ENCODE measurements at regions not wholly inside any gene's neighbourhood (a gene's known extent, or its start where the extent isn't known, plus 50 kb on each side); places are given as distances from the start of the nearest gene placed in this dataset.
"Not testable (repeated sequence)": the region's sequence is repeated elsewhere in the genome, so short reads cannot be mapped to it uniquely, and the experiment has no call there.

GRCh38 chr9:101840694-101841188, 102.3 kb upstream of the GRIN3A start:
- Mint-ChIP-seq H3K4me3 (no peak overlapping the region), H3K9me3 (no peaks in the 10 kb centered on the region), H3K36me3 (no peaks in the 10 kb centered on the region), H3K27ac (no peak overlapping the region), H3K27me3 (peaks cover 5% of the 10 kb centered on the region), H3K4me1 (ENCODE audit: unreplicated experiment) (no peaks in the 10 kb centered on the region)
- DNase-seq (ENCODE audit: extremely low spot score, unreplicated experiment), result no peak
- TF ChIP-seq, protein P1, sequence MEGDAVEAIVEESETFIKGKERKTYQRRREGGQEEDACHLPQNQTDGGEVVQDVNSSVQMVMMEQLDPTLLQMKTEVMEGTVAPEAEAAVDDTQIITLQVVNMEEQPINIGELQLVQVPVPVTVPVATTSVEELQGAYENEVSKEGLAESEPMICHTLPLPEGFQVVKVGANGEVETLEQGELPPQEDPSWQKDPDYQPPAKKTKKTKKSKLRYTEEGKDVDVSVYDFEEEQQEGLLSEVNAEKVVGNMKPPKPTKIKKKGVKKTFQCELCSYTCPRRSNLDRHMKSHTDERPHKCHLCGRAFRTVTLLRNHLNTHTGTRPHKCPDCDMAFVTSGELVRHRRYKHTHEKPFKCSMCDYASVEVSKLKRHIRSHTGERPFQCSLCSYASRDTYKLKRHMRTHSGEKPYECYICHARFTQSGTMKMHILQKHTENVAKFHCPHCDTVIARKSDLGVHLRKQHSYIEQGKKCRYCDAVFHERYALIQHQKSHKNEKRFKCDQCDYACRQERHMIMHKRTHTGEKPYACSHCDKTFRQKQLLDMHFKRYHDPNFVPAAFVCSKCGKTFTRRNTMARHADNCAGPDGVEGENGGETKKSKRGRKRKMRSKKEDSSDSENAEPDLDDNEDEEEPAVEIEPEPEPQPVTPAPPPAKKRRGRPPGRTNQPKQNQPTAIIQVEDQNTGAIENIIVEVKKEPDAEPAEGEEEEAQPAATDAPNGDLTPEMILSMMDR (conservative IDR thresholded peaks at IDR 0.05), result no peak

GRCh38 chr9:101838988-101839387, 100.5 kb upstream of the GRIN3A start:
- not testable (repeated sequence) for DNase-seq (ENCODE audit: extremely low spot score, unreplicated experiment); H3K36me3 Mint-ChIP-seq; H3K27ac Mint-ChIP-seq; H3K4me1 Mint-ChIP-seq (ENCODE audit: unreplicated experiment); H3K9me3 Mint-ChIP-seq; H3K27me3 Mint-ChIP-seq; H3K4me3 Mint-ChIP-seq

- Mint-ChIP-seq H3K4me1 (ENCODE audit: unreplicated experiment) (no peaks in the 10 kb centered on the region), H3K4me3 (no peak overlapping the region), H3K27ac (no peak overlapping the region), H3K36me3 (no peaks in the 10 kb centered on the region), H3K27me3 (peaks cover 7% of the 10 kb centered on the region), H3K9me3 (no peaks in the 10 kb centered on the region)
- TF ChIP-seq, protein P1 (conservative IDR thresholded peaks at IDR 0.05), result no peak
- no peak for DNase-seq (ENCODE audit: extremely low spot score, unreplicated experiment)
Measured at GRCh38 chr9:101836021-101836420, 97.6 kb upstream of the GRIN3A start.

DNA sequence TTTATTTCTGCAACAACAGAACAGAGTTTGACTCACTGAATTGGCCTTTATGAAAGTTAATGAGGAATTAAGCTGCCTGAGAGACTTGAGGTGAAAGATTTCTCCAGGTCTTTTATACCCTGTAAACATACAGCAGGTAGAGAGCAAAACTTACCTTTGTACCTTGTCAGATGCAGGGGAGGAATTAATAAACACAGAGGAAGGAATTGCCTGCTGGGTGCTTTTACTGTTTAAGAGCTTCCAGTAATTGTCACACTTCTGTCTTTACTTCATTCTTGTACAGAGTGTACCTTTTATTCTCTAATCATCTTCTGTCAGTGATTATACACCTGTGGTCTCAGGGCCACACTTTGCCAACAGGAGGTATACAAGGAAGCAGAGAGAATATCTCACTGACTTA, 94.0 kb upstream of the GRIN3A start:
- TF ChIP-seq, protein P1 (conservative IDR thresholded peaks at IDR 0.05), result no peak
- Mint-ChIP-seq H3K4me3 (no peak overlapping the region), H3K4me1 (ENCODE audit: unreplicated experiment) (no peaks in the 10 kb centered on the region), H3K36me3 (no peaks in the 10 kb centered on the region), H3K27me3 (peaks cover 7% of the 10 kb centered on the region), H3K27ac (no peak overlapping the region), H3K9me3 (no peaks in the 10 kb centered on the region)
- no peak for DNase-seq (ENCODE audit: extremely low spot score, unreplicated experiment)

GRCh38 chr9:101821450-101821849, 83.0 kb upstream of the GRIN3A start:
- not testable (repeated sequence) for H3K4me1 Mint-ChIP-seq (ENCODE audit: unreplicated experiment); DNase-seq (ENCODE audit: extremely low spot score, unreplicated experiment); H3K27ac Mint-ChIP-seq; H3K9me3 Mint-ChIP-seq; H3K4me3 Mint-ChIP-seq; H3K27me3 Mint-ChIP-seq; H3K36me3 Mint-ChIP-seq

DNA sequence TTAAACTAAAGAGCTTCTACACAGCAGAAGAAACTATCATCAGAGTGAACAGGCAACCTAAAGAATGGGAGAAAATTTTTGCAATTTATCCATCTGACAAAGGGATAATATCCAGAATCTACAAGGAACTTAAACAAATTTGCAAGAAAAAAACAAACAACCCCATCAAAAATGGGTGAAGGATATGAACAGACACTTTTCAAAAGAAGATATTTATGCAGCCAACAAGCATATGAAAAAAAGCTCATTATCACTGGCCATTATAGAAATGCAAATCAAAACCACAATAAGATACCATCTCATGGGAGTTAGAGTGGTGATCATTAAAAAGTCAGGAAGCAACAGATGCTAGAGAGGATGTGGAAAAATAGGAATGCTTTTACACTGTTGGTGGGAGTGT, 82.5 kb upstream of the GRIN3A start:
- not testable (repeated sequence) for H3K27me3 Mint-ChIP-seq; DNase-seq (ENCODE audit: extremely low spot score, unreplicated experiment); H3K36me3 Mint-ChIP-seq; H3K9me3 Mint-ChIP-seq; H3K4me3 Mint-ChIP-seq; H3K4me1 Mint-ChIP-seq (ENCODE audit: unreplicated experiment); H3K27ac Mint-ChIP-seq

DNA sequence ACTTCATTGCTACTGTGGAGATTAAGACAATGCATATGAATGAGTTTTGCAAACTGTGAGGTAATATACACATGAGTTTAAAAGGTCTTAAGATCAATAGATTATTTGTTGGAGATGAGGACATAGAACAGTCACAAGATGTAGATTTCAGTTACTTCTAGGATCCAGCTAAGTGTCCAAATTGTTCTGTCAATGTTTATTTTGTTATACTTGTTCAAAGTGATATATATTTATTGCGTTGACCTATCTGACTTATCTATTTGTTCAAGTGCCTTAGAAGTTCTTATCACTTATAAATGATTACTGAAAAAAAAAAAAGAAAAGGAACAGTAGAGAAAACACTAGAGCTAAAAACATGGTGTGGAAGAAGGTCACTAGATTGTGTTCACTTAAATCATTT, 75.6 kb upstream of the GRIN3A start:
- Mint-ChIP-seq H3K9me3 (no peaks in the 10 kb centered on the region), H3K36me3 (no peaks in the 10 kb centered on the region), H3K27me3 (no peaks in the 10 kb centered on the region), H3K27ac (no peak overlapping the region), H3K4me3 (no peak overlapping the region), H3K4me1 (ENCODE audit: unreplicated experiment) (no peaks in the 10 kb centered on the region)
- no peak for DNase-seq (ENCODE audit: extremely low spot score, unreplicated experiment)
- TF ChIP-seq, protein P1 (conservative IDR thresholded peaks at IDR 0.05), result no peak

GRCh38 chr9:101807879-101808278, 69.4 kb upstream of the GRIN3A start:
- H3K4me1 Mint-ChIP-seq (ENCODE audit: unreplicated experiment); DNase-seq (ENCODE audit: extremely low spot score, unreplicated experiment); H3K4me3 Mint-ChIP-seq; H3K9me3 Mint-ChIP-seq; H3K27me3 Mint-ChIP-seq; H3K27ac Mint-ChIP-seq; H3K36me3 Mint-ChIP-seq: not testable (repeated sequence)
